ENCODE measurements at regions not wholly inside any gene's neighbourhood (a gene's known extent, or its start where the extent isn't known, plus 50 kb on each side); places are given as distances from the start of the nearest gene placed in this dataset.

DNA sequence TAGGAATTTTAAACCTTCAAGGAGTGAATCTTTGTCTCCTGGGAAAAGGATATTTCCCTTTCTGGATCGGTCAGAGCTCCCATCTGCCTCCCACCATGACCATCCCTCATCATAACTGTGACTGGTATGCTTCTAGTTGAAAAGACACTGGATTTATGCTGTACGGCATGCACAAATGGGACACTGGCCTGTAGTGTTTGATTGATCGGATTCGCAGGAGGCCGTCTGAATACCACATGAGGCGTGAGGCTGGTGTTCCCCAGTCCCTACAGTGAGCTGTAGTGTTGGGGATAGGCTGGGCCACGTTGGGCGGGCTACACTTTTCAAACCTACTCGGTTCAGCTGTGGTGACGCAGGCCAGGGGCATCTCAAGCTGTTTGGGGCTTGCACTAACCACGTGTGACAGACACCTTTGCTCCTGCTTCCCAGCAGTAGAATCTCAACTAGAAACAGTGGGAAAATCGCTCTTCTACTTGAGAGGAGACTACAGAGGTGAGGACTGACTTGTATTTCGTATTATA lies 101.8 kb downstream of the MID1IP1 start:
- Mint-ChIP-seq H3K27ac (no peak overlapping the region), H3K4me3 (no peak overlapping the region), H3K9me3 (no peaks in the 10 kb centered on the region), H3K36me3 (no peaks in the 10 kb centered on the region), H3K4me1 (no peaks in the 10 kb centered on the region), H3K27me3 (no peaks in the 10 kb centered on the region)
- no peak for ATAC-seq

DNA sequence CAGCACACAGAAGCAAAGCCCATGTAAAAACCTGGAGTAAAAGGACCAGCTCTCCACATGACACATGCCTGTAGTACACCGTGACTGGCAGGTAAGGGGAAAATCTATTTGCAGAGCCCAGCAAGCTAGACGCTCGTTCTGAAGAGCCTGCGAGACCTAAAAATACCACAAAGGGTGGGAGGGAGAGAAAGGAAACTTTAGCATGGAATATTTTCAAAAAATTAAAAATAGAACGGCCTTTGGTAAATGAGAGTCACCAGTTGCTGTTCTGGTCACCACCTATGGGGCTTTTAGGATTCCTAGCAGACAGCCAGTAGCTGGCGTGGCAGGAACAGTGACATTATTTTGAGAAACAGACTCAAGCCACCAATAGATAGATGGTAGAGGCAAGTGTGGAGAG lies 115.5 kb downstream of the MID1IP1 start:
- H3K27ac Mint-ChIP-seq, result no peak overlapping the region
- H3K27me3 Mint-ChIP-seq, result no peaks in the 10 kb centered on the region
- ATAC-seq, result no peak
- no peak overlapping the region for H3K4me3 Mint-ChIP-seq
- no peaks in the 10 kb centered on the region for H3K4me1 Mint-ChIP-seq
- no peaks in the 10 kb centered on the region for H3K36me3 Mint-ChIP-seq
- peaks cover 7% of the 10 kb centered on the region for H3K9me3 Mint-ChIP-seq

DNA sequence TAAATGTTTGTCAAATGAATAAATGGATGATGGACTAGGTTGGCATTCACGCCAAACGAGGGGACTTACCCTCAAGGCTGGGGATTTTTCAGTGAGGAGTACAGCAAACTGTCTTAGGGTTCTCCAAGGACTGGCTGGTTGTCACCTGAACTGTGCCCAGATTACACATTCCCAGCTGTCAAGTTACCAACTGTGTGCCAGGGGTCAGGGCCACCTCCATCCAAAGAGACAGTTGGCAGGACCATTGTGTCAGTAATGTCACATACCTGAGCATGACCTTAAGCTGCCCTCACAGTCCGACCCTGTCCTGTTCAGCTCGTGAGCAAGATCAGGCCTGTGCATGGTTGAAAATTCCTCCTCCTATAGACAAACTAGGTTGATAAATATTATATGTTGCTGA lies 116.7 kb downstream of the MID1IP1 start:
- Mint-ChIP-seq H3K4me3 (no peak overlapping the region), H3K36me3 (no peaks in the 10 kb centered on the region), H3K27me3 (no peaks in the 10 kb centered on the region), H3K4me1 (no peaks in the 10 kb centered on the region), H3K9me3 (peaks cover 7% of the 10 kb centered on the region), H3K27ac (no peak overlapping the region)
- no peak for ATAC-seq

GRCh38 chrX:38919202-38919601 lies 117.9 kb downstream of the MID1IP1 start:
- H3K9me3 Mint-ChIP-seq, result peaks cover 3% of the 10 kb centered on the region
- no peak overlapping the region for H3K4me3 Mint-ChIP-seq
- H3K36me3 Mint-ChIP-seq, result no peaks in the 10 kb centered on the region
- peak overlapping the region; percentile 27 for H3K27ac Mint-ChIP-seq
- ATAC-seq, result no peak
- H3K27me3 Mint-ChIP-seq, result no peaks in the 10 kb centered on the region
- H3K4me1 Mint-ChIP-seq, result no peaks in the 10 kb centered on the region

DNA sequence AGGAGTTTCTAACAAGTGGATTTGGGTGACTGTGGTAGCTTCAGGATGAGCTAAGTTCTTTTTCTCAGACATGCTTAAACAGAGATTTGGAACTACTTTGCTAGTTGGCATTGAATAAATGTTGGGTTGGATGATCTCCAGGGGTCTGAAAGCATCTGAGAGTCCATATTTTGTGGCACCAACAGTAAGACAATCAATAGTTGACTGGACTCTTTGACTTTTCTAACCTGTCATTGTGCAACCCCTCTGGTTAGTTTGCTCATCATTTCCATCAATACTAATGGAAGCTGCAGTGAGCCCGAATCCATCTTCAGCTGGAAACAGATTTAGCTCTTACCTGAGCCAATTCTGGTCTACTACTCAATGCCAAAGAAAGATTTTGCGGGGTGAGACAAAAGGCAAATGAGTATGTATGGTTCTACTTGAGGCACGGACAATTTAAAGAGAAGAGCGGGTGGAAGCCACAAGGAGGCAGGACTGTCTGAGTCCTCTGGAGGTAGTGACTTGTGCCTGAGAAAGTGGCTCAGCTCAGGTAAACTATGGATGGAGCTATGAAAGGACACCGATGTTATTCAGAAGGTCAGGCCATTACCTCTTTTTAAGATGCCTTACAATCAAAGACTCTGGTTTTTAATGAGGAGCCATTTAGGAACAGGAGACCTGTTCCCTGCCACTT lies 118.7 kb downstream of the MID1IP1 start:
- no peak for ATAC-seq
- no peaks in the 10 kb centered on the region for H3K4me1 Mint-ChIP-seq
- H3K27ac Mint-ChIP-seq, result peak overlapping the region; percentile 27
- H3K27me3 Mint-ChIP-seq, result no peaks in the 10 kb centered on the region
- peaks cover under 1% of the 10 kb centered on the region for H3K9me3 Mint-ChIP-seq
- H3K36me3 Mint-ChIP-seq, result no peaks in the 10 kb centered on the region
- H3K4me3 Mint-ChIP-seq, result no peak overlapping the region

DNA sequence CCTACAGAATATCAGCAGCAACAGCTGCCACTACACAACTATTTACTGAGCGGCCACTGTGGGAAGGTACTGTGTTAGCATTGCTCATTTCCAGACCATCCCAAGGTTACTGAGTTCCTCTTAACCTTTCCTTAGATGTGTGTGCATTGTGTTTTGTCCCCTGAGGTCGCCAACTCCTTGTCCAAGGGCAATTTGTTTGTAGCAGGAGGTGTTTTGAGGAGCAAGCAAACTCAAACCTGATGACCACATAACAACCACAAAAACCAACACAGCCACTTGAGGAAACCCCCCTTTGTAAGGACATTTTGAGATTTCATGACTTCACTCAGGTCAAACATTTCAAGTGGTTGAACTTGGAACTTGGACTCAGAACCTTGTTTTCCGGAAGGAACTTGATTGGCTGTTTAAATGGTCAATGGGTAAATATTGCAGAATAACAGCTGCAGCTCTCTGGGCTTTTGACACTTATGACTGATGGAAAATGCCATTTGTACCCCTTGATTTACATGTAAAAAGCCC lies 122.3 kb downstream of the MID1IP1 start:
- H3K27me3 Mint-ChIP-seq, result no peaks in the 10 kb centered on the region
- no peaks in the 10 kb centered on the region for H3K4me1 Mint-ChIP-seq
- no peak overlapping the region for H3K27ac Mint-ChIP-seq
- ATAC-seq, result peak; percentile 59
- no peak overlapping the region for H3K4me3 Mint-ChIP-seq
- H3K9me3 Mint-ChIP-seq, result no peaks in the 10 kb centered on the region
- H3K36me3 Mint-ChIP-seq, result no peaks in the 10 kb centered on the region

DNA sequence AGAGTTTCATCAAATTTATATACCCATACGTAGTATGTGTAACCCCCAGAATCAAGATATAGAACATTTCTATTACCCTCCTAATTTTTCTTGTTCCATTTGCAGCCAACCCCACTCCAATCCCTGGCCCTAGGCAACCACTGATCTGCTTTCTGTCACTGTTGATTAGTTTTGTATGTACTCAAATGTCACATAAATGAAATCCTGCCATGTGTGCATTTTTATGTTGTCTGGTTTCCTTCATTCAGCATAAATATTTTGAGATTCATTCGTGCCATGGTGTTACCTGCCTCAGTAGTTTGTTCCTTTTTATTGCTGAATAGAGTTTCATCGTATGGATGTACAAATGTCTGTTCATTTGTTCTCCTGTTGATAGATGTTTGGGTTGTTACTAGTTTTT lies 126.3 kb downstream of the MID1IP1 start:
- Mint-ChIP-seq H3K36me3 (no peaks in the 10 kb centered on the region), H3K27ac (no peak overlapping the region), H3K4me1 (no peaks in the 10 kb centered on the region), H3K9me3 (no peaks in the 10 kb centered on the region), H3K27me3 (no peaks in the 10 kb centered on the region), H3K4me3 (no peak overlapping the region)
- no peak for ATAC-seq

DNA sequence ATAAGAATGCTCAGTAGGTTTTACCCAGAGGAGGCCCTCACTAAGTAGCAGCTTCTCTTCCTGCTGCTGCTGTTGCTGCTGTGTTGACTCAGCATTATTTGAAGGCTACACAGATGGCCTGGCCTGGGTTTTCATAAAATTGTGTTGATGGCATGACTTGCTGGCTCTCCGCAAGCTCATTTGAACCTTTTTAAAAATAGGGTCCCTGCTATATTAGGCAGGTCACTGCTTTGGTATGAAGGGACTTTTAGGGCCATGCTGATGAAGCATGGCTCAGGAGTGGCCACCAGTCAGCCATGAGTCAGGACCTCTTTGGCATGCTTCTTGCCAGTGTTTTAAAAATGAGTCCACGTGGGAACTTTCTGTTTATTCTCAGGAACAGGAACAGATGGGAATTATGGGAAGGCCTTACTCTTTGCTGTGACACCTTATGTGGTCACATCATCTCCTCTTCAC lies 128.7 kb downstream of the MID1IP1 start:
- no peak overlapping the region for H3K4me3 Mint-ChIP-seq
- no peaks in the 10 kb centered on the region for H3K4me1 Mint-ChIP-seq
- no peaks in the 10 kb centered on the region for H3K27me3 Mint-ChIP-seq
- no peak overlapping the region for H3K27ac Mint-ChIP-seq
- no peak for ATAC-seq
- H3K36me3 Mint-ChIP-seq, result no peaks in the 10 kb centered on the region
- no peaks in the 10 kb centered on the region for H3K9me3 Mint-ChIP-seq

DNA sequence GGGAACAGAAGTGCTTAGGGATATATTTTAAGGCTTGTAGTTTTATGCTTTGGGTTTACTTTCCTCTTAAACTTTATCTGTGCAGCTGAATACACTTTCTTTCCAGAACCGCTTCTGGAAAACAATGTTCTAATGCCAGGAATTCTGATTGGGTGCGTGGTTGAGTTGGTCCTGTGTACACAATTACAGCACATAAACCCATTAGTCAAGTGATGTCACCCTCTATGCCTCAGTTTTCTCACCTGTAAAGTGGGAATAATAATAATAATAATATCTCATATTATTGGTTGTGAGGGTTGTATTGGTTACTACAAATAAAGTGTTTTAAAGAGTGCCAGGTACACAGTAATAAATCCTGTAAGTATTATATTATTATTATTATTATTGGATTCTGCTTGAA lies 129.2 kb downstream of the MID1IP1 start:
- no peak for ATAC-seq
- Mint-ChIP-seq H3K27ac (no peak overlapping the region), H3K36me3 (no peaks in the 10 kb centered on the region), H3K27me3 (no peaks in the 10 kb centered on the region), H3K4me1 (no peaks in the 10 kb centered on the region), H3K4me3 (no peak overlapping the region), H3K9me3 (no peaks in the 10 kb centered on the region)

GRCh38 chrX:38935561-38935960 lies 134.3 kb downstream of the MID1IP1 start:
- no peaks in the 10 kb centered on the region for H3K9me3 Mint-ChIP-seq
- H3K4me3 Mint-ChIP-seq, result no peak overlapping the region
- H3K27ac Mint-ChIP-seq, result peak overlapping the region; percentile 65
- no peaks in the 10 kb centered on the region for H3K27me3 Mint-ChIP-seq
- H3K36me3 Mint-ChIP-seq, result no peaks in the 10 kb centered on the region
- no peaks in the 10 kb centered on the region for H3K4me1 Mint-ChIP-seq
- no peak for ATAC-seq

- H3K36me3 Mint-ChIP-seq, result no peaks in the 10 kb centered on the region
- ATAC-seq, result no peak
- H3K9me3 Mint-ChIP-seq, result no peaks in the 10 kb centered on the region
- no peak overlapping the region for H3K27ac Mint-ChIP-seq
- no peaks in the 10 kb centered on the region for H3K27me3 Mint-ChIP-seq
- H3K4me1 Mint-ChIP-seq, result no peaks in the 10 kb centered on the region
- no peak overlapping the region for H3K4me3 Mint-ChIP-seq
These were observed 136.1 kb downstream of the MID1IP1 start for GRCh38 chrX:38937400-38937799.

- Mint-ChIP-seq H3K27me3 (no peaks in the 10 kb centered on the region), H3K36me3 (no peaks in the 10 kb centered on the region), H3K4me1 (no peaks in the 10 kb centered on the region), H3K4me3 (no peak overlapping the region), H3K9me3 (no peaks in the 10 kb centered on the region), H3K27ac (no peak overlapping the region)
- ATAC-seq, result no peak
These were observed 136.7 kb downstream of the MID1IP1 start for GRCh38 chrX:38937926-38938325.

DNA sequence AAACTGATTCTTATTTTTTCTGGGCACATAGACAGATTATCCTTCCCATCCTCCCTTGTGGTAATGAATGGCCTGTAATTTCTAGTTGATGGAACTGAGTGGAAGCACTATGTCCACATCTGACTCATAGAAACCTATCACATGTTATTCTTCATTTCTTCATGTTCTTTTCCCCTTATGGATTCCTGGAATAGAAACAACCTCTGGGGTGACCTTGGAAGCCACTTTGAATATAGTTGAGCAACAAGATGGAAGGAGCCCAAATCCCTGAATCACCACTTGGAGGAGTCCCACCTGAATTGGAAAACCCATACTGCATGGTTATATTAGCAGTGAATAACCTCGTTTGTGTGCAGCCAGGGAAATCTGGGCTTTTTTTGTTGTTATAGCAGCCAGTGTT lies 137.8 kb downstream of the MID1IP1 start:
- no peak for ATAC-seq
- Mint-ChIP-seq H3K4me1 (no peaks in the 10 kb centered on the region), H3K4me3 (no peak overlapping the region), H3K9me3 (no peaks in the 10 kb centered on the region), H3K27ac (no peak overlapping the region), H3K36me3 (no peaks in the 10 kb centered on the region), H3K27me3 (no peaks in the 10 kb centered on the region)

GRCh38 chrX:38940547-38940946 lies 139.3 kb downstream of the MID1IP1 start:
- Mint-ChIP-seq H3K9me3 (peaks cover 3% of the 10 kb centered on the region), H3K27ac (no peak overlapping the region), H3K4me1 (no peaks in the 10 kb centered on the region), H3K36me3 (no peaks in the 10 kb centered on the region), H3K4me3 (no peak overlapping the region), H3K27me3 (no peaks in the 10 kb centered on the region)
- no peak for ATAC-seq

DNA sequence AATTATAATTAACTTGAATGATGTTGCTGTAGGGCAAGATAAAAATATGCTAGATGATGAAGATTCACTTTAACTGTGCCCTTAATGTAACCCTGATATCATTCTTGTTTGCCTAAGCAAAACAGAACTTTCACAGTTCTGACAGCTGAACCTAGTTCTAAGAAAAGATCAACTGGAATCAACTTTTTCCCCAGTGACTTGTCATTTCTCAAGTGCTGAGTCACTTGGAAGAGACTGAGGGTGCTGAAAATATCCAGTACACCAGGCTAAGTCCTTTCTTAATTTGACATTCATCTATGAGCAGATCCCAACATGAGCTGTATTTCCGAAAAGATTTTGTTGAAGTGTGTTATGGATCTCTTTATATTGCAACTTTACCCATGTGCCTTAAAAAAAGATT lies 140.4 kb downstream of the MID1IP1 start:
- Mint-ChIP-seq H3K9me3 (peaks cover 3% of the 10 kb centered on the region), H3K27ac (no peak overlapping the region), H3K27me3 (no peaks in the 10 kb centered on the region), H3K4me1 (no peaks in the 10 kb centered on the region), H3K36me3 (no peaks in the 10 kb centered on the region), H3K4me3 (no peak overlapping the region)
- no peak for ATAC-seq

GRCh38 chrX:38943120-38943519 lies 141.9 kb downstream of the MID1IP1 start:
- no peak for ATAC-seq
- H3K36me3 Mint-ChIP-seq, result no peaks in the 10 kb centered on the region
- H3K27me3 Mint-ChIP-seq, result no peaks in the 10 kb centered on the region
- H3K4me3 Mint-ChIP-seq, result no peak overlapping the region
- H3K27ac Mint-ChIP-seq, result no peak overlapping the region
- H3K4me1 Mint-ChIP-seq, result no peaks in the 10 kb centered on the region
- peaks cover 3% of the 10 kb centered on the region for H3K9me3 Mint-ChIP-seq

All from stimulated activated memory B cell treated with anti-CD40 and anti-IgM and Interleukin-4, amounts not matched to agents 10 μg/mL and 1 μg/mL and 100 μg/mL, for 72 hours (primary cell).